ENCODE measurements at regions not wholly inside any gene's neighbourhood (a gene's known extent, or its start where the extent isn't known, plus 50 kb on each side); places are given as distances from the start of the nearest gene placed in this dataset.

DNA sequence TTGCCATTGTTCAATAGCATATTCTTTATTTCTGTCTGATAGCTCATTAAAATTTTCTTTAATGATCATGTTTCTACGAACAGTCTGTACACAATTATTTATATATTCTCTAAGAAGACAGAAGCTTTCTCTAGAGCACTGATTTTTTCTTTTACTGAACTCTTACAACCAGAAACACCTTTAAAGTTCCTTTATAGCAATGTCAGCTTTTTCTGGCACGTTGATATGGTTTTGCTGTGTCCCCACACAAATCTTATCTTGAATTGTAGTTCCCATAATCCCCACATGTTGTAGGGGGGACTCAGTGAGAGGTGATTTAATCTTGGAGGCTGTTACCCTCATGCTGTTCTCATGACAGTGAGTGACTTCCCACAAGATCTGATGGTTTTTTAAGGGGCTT is 299.4 kb downstream of the PPARGC1A start:
- TF ChIP-seq, protein P1, sequence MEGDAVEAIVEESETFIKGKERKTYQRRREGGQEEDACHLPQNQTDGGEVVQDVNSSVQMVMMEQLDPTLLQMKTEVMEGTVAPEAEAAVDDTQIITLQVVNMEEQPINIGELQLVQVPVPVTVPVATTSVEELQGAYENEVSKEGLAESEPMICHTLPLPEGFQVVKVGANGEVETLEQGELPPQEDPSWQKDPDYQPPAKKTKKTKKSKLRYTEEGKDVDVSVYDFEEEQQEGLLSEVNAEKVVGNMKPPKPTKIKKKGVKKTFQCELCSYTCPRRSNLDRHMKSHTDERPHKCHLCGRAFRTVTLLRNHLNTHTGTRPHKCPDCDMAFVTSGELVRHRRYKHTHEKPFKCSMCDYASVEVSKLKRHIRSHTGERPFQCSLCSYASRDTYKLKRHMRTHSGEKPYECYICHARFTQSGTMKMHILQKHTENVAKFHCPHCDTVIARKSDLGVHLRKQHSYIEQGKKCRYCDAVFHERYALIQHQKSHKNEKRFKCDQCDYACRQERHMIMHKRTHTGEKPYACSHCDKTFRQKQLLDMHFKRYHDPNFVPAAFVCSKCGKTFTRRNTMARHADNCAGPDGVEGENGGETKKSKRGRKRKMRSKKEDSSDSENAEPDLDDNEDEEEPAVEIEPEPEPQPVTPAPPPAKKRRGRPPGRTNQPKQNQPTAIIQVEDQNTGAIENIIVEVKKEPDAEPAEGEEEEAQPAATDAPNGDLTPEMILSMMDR (IDR thresholded peaks at IDR 0.05), result no peak
- no peak overlapping the region for H3K27ac ChIP-seq
- no peaks in the 10 kb centered on the region for H3K27me3 ChIP-seq (ENCODE audit: control insufficient read depth, insufficient read depth, low read length)
- H3K79me2 ChIP-seq, result no peaks in the 10 kb centered on the region
- H3K9me3 ChIP-seq (ENCODE audit: control insufficient read depth, low read length), result peaks cover 2% of the 10 kb centered on the region
- no peak overlapping the region for H2AFZ ChIP-seq
- H3K4me2 ChIP-seq (ENCODE audit: low read length), result no peak overlapping the region
- H3K9ac ChIP-seq, result no peak overlapping the region
- H3K4me1 ChIP-seq, result no peaks in the 10 kb centered on the region
- no peak overlapping the region for H3K4me3 ChIP-seq (ENCODE audit: low read depth, low read length)
- no peaks in the 10 kb centered on the region for H3K36me3 ChIP-seq (ENCODE audit: control insufficient read depth, insufficient read depth, low read length)

DNA sequence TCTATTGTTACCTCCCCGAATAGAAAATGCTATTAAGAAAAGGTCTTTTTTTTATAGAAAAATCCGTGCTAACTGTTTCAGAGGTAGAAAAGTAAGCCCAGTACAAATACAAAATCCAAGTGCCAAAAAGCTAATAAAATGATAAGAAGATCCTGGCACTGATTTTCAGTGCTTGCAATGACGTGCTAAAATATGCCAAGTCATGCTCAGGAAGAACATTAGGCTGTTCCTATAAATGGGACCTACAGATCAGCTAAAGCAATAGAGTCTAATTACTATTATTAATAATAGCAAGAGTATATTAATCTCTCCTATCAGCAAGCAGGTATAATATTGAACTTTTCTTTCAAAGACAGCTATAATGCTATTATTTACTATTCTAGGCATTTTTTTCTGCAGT is 305.8 kb downstream of the PPARGC1A start:
- Histone ChIP-seq H3K79me2 (no peaks in the 10 kb centered on the region), H3K4me3 (ENCODE audit: low read depth, low read length) (no peak overlapping the region), H3K36me3 (ENCODE audit: control insufficient read depth, insufficient read depth, low read length) (no peaks in the 10 kb centered on the region), H3K4me2 (ENCODE audit: low read length) (no peak overlapping the region), H3K27me3 (ENCODE audit: control insufficient read depth, insufficient read depth, low read length) (no peaks in the 10 kb centered on the region), H3K9ac (no peak overlapping the region), H3K4me1 (no peaks in the 10 kb centered on the region), H3K27ac (no peak overlapping the region), H2AFZ (no peak overlapping the region), H3K9me3 (ENCODE audit: control insufficient read depth, low read length) (no peaks in the 10 kb centered on the region)
- TF ChIP-seq, protein P1 (IDR thresholded peaks at IDR 0.05), result no peak

DNA sequence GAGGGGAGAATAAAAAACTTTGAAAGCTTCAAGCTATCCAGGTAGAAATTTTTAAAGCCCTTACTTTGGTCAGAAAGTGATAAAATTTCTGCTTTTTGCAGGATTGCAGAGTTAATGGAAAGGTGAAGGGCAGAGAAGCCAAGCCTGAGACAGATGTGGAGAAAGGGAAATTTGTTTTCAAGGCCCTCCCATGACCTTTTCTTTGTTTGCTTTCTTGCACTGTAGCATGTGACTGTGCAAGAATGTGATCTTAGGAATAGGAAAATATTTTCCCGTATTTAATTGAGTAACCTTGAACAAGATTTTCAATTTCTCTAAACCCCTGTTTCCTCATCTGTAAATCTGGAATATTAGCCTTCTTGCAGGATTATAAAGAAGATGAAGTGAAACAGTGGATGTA is 307.2 kb downstream of the PPARGC1A start:
- Histone ChIP-seq H3K27me3 (ENCODE audit: control insufficient read depth, insufficient read depth, low read length) (no peaks in the 10 kb centered on the region), H3K79me2 (no peaks in the 10 kb centered on the region), H3K27ac (no peak overlapping the region), H3K9ac (no peak overlapping the region), H3K36me3 (ENCODE audit: control insufficient read depth, insufficient read depth, low read length) (no peaks in the 10 kb centered on the region), H3K4me3 (ENCODE audit: low read depth, low read length) (no peak overlapping the region), H3K9me3 (ENCODE audit: control insufficient read depth, low read length) (no peaks in the 10 kb centered on the region), H3K4me1 (no peaks in the 10 kb centered on the region), H3K4me2 (ENCODE audit: low read length) (no peak overlapping the region), H2AFZ (no peak overlapping the region)
- TF ChIP-seq, protein P1 (IDR thresholded peaks at IDR 0.05), result no peak

DNA sequence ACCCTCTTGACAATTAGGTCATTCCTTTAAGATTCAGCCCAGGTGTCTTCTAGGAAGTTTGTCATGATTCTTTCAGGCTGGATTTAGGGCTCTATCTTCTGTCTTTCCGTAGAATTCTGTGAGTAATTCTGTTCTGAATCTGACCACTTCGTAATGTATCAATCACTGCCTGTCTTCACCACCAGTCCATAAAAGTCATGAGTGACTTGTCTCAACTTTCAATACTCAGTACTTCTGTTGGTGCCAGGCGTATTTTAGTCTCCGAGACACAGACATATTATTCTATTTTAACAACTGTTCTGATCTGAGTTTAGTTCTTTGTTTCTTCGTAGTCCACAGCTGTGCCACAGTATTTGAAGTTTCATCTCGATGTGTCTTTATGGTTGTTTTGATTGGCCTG is 310.7 kb downstream of the PPARGC1A start:
- H3K27me3 ChIP-seq (ENCODE audit: control insufficient read depth, insufficient read depth, low read length), result no peaks in the 10 kb centered on the region
- no peak overlapping the region for H3K27ac ChIP-seq
- no peak overlapping the region for H3K4me2 ChIP-seq (ENCODE audit: low read length)
- no peak overlapping the region for H2AFZ ChIP-seq
- no peaks in the 10 kb centered on the region for H3K79me2 ChIP-seq
- no peaks in the 10 kb centered on the region for H3K4me1 ChIP-seq
- H3K36me3 ChIP-seq (ENCODE audit: control insufficient read depth, insufficient read depth, low read length), result no peaks in the 10 kb centered on the region
- no peaks in the 10 kb centered on the region for H3K9me3 ChIP-seq (ENCODE audit: control insufficient read depth, low read length)
- no peak overlapping the region for H3K9ac ChIP-seq
- H3K4me3 ChIP-seq (ENCODE audit: low read depth, low read length), result no peak overlapping the region
- TF ChIP-seq, protein P1 (IDR thresholded peaks at IDR 0.05), result no peak

DNA sequence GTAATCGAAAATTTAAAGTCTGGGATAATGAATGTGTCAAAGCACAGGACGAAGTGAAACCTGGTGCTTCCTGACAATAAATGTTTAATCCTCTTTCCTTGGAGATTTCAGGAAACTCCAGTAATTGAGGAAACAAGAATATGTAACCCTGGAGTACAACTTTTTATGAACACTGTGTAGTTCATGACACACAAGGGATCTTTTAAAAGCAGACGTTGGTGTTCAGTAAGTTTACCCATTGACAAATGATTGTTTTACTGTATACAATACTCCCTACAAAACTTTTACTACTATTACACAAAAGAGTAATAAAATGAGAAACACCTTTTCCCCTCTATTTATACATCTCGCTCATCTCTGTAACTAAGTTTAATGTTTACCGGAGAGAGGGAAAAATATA is 312.4 kb downstream of the PPARGC1A start:
- no peaks in the 10 kb centered on the region for H3K9me3 ChIP-seq (ENCODE audit: control insufficient read depth, low read length)
- H3K27me3 ChIP-seq (ENCODE audit: control insufficient read depth, insufficient read depth, low read length), result no peaks in the 10 kb centered on the region
- no peak overlapping the region for H3K4me2 ChIP-seq (ENCODE audit: low read length)
- TF ChIP-seq, protein P1 (IDR thresholded peaks at IDR 0.05), result no peak
- no peak overlapping the region for H3K9ac ChIP-seq
- H3K4me3 ChIP-seq (ENCODE audit: low read depth, low read length), result no peak overlapping the region
- H2AFZ ChIP-seq, result no peak overlapping the region
- H3K79me2 ChIP-seq, result no peaks in the 10 kb centered on the region
- H3K36me3 ChIP-seq (ENCODE audit: control insufficient read depth, insufficient read depth, low read length), result no peaks in the 10 kb centered on the region
- no peak overlapping the region for H3K27ac ChIP-seq
- H3K4me1 ChIP-seq, result no peaks in the 10 kb centered on the region
